ENCODE measurements at regions not wholly inside any gene's neighbourhood (a gene's known extent, or its start where the extent isn't known, plus 50 kb on each side); places are given as distances from the start of the nearest gene placed in this dataset.

DNA sequence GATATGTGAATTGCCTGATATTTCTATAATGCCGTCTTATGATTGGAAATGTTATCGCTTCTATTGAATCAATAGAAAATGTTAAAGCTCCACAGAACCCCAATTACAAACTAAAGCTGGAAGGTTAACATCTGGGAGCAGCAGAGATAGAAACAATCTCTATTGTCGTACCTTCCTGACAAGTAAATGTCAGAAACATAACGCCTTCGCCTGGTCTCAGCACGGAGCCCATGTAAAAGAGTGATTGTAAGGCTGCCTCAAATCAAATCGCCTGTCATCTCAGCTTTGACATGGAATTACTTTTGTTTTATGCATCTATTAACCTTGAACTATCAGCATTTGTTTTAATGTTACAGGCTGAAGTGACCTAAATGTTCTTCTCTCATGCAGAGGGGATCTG is 885.9 kb upstream of the PIK3C3 start:
- BruUV-seq (replicated peaks) = no TSS peak
- POLR2A ChIA-PET = no interaction called here
- DNase-seq (ENCODE audit: low spot score) = no peak
- Histone ChIP-seq H3K9me2 (ENCODE audit: insufficient read depth, low read length) (no peaks in the 10 kb centered on the region), H3K4me3 (ENCODE audit: low read depth, low read length, poor library complexity, severe bottlenecking) (no peak overlapping the region), H3K79me2 (ENCODE audit: insufficient read depth, low read depth, low read length) (no peaks in the 10 kb centered on the region), H3K4me2 (ENCODE audit: low read length) (no peak overlapping the region), H2AFZ (ENCODE audit: low read length) (no peak overlapping the region), H4K20me1 (ENCODE audit: insufficient read depth, low read length) (no peaks in the 10 kb centered on the region), H3K27ac (ENCODE audit: low read depth, low read length, poor library complexity, severe bottlenecking) (no peak overlapping the region), H3K9me3 (ENCODE audit: low read length) (no peaks in the 10 kb centered on the region), H3K4me1 (ENCODE audit: insufficient read depth, low read length, poor library complexity, severe bottlenecking) (no peaks in the 10 kb centered on the region), H3K36me3 (ENCODE audit: insufficient read depth, low read length) (no peaks in the 10 kb centered on the region)
- TF ChIP-seq EZH2phosphoT487 (IDR thresholded peaks at IDR 0.05; ENCODE audit: borderline replicate concordance, low read depth, low read length) = no peak
- TF ChIP-seq, protein P1, sequence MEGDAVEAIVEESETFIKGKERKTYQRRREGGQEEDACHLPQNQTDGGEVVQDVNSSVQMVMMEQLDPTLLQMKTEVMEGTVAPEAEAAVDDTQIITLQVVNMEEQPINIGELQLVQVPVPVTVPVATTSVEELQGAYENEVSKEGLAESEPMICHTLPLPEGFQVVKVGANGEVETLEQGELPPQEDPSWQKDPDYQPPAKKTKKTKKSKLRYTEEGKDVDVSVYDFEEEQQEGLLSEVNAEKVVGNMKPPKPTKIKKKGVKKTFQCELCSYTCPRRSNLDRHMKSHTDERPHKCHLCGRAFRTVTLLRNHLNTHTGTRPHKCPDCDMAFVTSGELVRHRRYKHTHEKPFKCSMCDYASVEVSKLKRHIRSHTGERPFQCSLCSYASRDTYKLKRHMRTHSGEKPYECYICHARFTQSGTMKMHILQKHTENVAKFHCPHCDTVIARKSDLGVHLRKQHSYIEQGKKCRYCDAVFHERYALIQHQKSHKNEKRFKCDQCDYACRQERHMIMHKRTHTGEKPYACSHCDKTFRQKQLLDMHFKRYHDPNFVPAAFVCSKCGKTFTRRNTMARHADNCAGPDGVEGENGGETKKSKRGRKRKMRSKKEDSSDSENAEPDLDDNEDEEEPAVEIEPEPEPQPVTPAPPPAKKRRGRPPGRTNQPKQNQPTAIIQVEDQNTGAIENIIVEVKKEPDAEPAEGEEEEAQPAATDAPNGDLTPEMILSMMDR (conservative IDR thresholded peaks at IDR 0.05; ENCODE audit: low read length) = no peak
- CTCF ChIA-PET (ENCODE audit: unreplicated experiment) = no interaction called here
- intact Hi-C loops (cut with micrococcal nuclease; ENCODE audit: unreplicated experiment) = no loop called here

DNA sequence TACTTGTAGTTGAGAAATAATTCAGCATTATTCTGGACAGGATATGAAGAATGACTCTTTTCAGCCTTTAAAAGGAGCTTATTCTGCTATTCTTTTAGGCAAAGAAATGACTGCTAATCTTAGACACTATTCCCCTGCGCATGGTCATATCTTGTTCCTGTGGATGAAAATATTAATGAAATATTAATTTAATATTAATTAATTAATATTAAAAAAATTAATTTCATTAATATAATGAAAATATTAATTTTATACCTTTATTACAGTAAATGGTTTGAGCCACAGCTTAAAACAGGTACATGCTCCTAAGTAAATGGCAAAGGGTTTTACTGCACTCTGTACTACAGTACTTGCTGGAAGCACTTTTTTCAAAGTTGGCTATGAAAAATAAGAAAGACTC is 890.1 kb upstream of the PIK3C3 start:
- H3K36me3 ChIP-seq (ENCODE audit: insufficient read depth, low read length) = no peaks in the 10 kb centered on the region
- no peak for TF ChIP-seq EZH2phosphoT487 (IDR thresholded peaks at IDR 0.05; ENCODE audit: borderline replicate concordance, low read depth, low read length)
- TF ChIP-seq, protein P1 (conservative IDR thresholded peaks at IDR 0.05; ENCODE audit: low read length) = no peak
- intact Hi-C loops (cut with micrococcal nuclease; ENCODE audit: unreplicated experiment) = no loop called here

DNA sequence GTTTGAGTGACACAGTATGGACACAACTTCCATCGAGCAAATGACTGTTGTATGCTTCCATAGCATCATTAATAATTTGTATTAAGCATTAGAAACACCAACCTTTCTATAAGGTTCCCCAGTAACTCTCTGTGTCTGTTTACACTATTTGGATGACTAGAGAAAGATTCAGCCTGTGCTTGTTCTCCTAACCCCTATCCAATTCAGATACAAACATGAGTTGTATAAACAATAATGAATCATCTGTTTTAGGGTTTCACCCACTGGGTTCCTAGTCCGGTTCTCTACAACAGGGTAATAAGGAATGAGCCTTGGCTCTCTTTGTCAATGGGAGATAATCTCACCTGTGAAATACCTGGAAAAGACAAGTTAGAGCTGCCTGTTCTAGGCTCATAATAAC is 894.1 kb upstream of the PIK3C3 start:
- DNase-seq (ENCODE audit: low spot score) = no peak
- no peaks in the 10 kb centered on the region for H3K9me2 ChIP-seq (ENCODE audit: insufficient read depth, low read length)
- POLR2A ChIA-PET = no interaction called here
- no peak overlapping the region for H3K4me3 ChIP-seq (ENCODE audit: low read depth, low read length, poor library complexity, severe bottlenecking)
- no peak overlapping the region for H3K27ac ChIP-seq (ENCODE audit: low read depth, low read length, poor library complexity, severe bottlenecking)
- TF ChIP-seq EZH2phosphoT487 (IDR thresholded peaks at IDR 0.05; ENCODE audit: borderline replicate concordance, low read depth, low read length) = no peak
- TF ChIP-seq, protein P1 (conservative IDR thresholded peaks at IDR 0.05; ENCODE audit: low read length) = no peak
- BruUV-seq (replicated peaks) = no TSS peak
- intact Hi-C loops (cut with micrococcal nuclease; ENCODE audit: unreplicated experiment) = no loop called here
- H4K20me1 ChIP-seq (ENCODE audit: insufficient read depth, low read length) = no peaks in the 10 kb centered on the region
- no peaks in the 10 kb centered on the region for H3K36me3 ChIP-seq (ENCODE audit: insufficient read depth, low read length)
- H3K4me1 ChIP-seq (ENCODE audit: insufficient read depth, low read length, poor library complexity, severe bottlenecking) = no peaks in the 10 kb centered on the region
- H3K79me2 ChIP-seq (ENCODE audit: insufficient read depth, low read depth, low read length) = no peaks in the 10 kb centered on the region
- H2AFZ ChIP-seq (ENCODE audit: low read length) = no peak overlapping the region
- H3K9me3 ChIP-seq (ENCODE audit: low read length) = no peaks in the 10 kb centered on the region
- H3K4me2 ChIP-seq (ENCODE audit: low read length) = no peak overlapping the region
- CTCF ChIA-PET (ENCODE audit: unreplicated experiment) = no interaction called here

More for the DNA sequence above, 890.1 kb upstream of the PIK3C3 start:
- H3K9me3 ChIP-seq (ENCODE audit: low read length) = no peaks in the 10 kb centered on the region
- H3K79me2 ChIP-seq (ENCODE audit: insufficient read depth, low read depth, low read length) = no peaks in the 10 kb centered on the region
- no peaks in the 10 kb centered on the region for H3K4me1 ChIP-seq (ENCODE audit: insufficient read depth, low read length, poor library complexity, severe bottlenecking)
- BruUV-seq (replicated peaks) = no TSS peak
- no peaks in the 10 kb centered on the region for H3K9me2 ChIP-seq (ENCODE audit: insufficient read depth, low read length)
- H3K27ac ChIP-seq (ENCODE audit: low read depth, low read length, poor library complexity, severe bottlenecking) = no peak overlapping the region
- H4K20me1 ChIP-seq (ENCODE audit: insufficient read depth, low read length) = no peaks in the 10 kb centered on the region
- no peak for DNase-seq (ENCODE audit: low spot score)
- no peak overlapping the region for H3K4me2 ChIP-seq (ENCODE audit: low read length)
- ChIA-PET POLR2A (interaction anchor here (1.0 kb wide), 1 partner anchor 17 kb away, joined by 3 read pairs; no protein-coding TSS in a partner anchor), CTCF (ENCODE audit: unreplicated experiment) (no interaction called here)
- no peak overlapping the region for H2AFZ ChIP-seq (ENCODE audit: low read length)
- no peak overlapping the region for H3K4me3 ChIP-seq (ENCODE audit: low read depth, low read length, poor library complexity, severe bottlenecking)
